Erythroblast (primary cell): ENCODE measurements at regions not wholly inside any gene's neighbourhood (a gene's known extent, or its start where the extent isn't known, plus 50 kb on each side); places are given as distances from the start of the nearest gene placed in this dataset.

Experiments
- GATA1 ChIP-seq: IDR thresholded peaks from 2 replicates; pipeline ENCODE4 v1.6.1; 2011; ENCODE audit warnings: low read depth, mild to moderate bottlenecking, control low read depth, low read length, moderate library complexity
- POLR2A ChIP-seq: IDR thresholded peaks from 2 replicates; pipeline ENCODE4 v1.6.1; 2011; ENCODE audit warnings: mild to moderate bottlenecking, low read length

DNA sequence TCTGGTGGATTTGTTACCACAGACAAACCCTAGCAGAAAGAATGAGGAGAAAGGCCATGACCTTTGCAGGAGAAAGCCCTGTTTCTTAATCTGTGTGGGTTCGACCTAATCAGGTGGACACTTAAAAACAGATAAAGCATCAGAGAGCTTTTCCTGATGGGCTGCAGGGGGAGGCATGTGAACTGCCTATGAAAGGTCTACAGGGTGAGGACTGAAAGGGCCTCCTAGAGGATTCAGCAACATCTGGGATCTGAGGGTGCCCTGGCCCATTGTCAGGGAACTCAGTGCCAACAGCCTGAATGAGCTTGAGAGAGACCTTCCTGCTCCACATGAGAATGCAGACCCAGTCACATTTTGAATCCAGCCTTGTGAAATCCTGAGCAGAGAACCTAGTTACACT is 178.8 kb upstream of the DDHD1 start:
- TF ChIP-seq POLR2A (no peak), GATA1 (no peak)
